ENCODE measurements at regions not wholly inside any gene's neighbourhood (a gene's known extent, or its start where the extent isn't known, plus 50 kb on each side); places are given as distances from the start of the nearest gene placed in this dataset.
"Not testable (repeated sequence)": the region's sequence is repeated elsewhere in the genome, so short reads cannot be mapped to it uniquely, and the experiment has no call there.

GRCh38 chr5:111935835-111936234 lies 178.8 kb upstream of the NREP start:
- DNase-seq: no peak

GRCh38 chr5:111935009-111935408 lies 178.0 kb upstream of the NREP start:
- DNase-seq: no peak

GRCh38 chr5:111934511-111934910 lies 177.5 kb upstream of the NREP start:
- no peak for DNase-seq

GRCh38 chr5:111933086-111933485 lies 176.1 kb upstream of the NREP start:
- no peak for DNase-seq

GRCh38 chr5:111932628-111933027 lies 175.6 kb upstream of the NREP start:
- peak; percentile 66 for DNase-seq

GRCh38 chr5:111932199-111932598 lies 175.2 kb upstream of the NREP start:
- DNase-seq: no peak

- no peak for DNase-seq
These were observed 174.7 kb upstream of the NREP start for GRCh38 chr5:111931655-111932054.

- DNase-seq: no peak
These were observed 174.0 kb upstream of the NREP start for GRCh38 chr5:111930905-111931461.

GRCh38 chr5:111930449-111930848 lies 173.5 kb upstream of the NREP start:
- no peak for DNase-seq

- DNase-seq: no peak
These were observed 172.9 kb upstream of the NREP start for GRCh38 chr5:111929867-111930266.

- DNase-seq: no peak
These were observed 172.3 kb upstream of the NREP start for GRCh38 chr5:111929261-111929660.

- DNase-seq: no peak
These were observed 171.5 kb upstream of the NREP start for GRCh38 chr5:111928511-111928910.

GRCh38 chr5:111927191-111927590 lies 170.2 kb upstream of the NREP start:
- no peak for DNase-seq

GRCh38 chr5:111926026-111926425 lies 169.0 kb upstream of the NREP start:
- no peak for DNase-seq

GRCh38 chr5:111922344-111922743 lies 165.3 kb upstream of the NREP start:
- peak; percentile 71 for DNase-seq

GRCh38 chr5:111921691-111922090 lies 164.7 kb upstream of the NREP start:
- not testable (repeated sequence) for DNase-seq

- DNase-seq: no peak
These were observed 158.1 kb upstream of the NREP start for GRCh38 chr5:111914966-111915636.

GRCh38 chr5:111902436-111902835 lies 145.4 kb upstream of the NREP start:
- DNase-seq: no peak

- DNase-seq: no peak
These were observed 144.3 kb upstream of the NREP start for GRCh38 chr5:111901296-111901695.

GRCh38 chr5:111892949-111893348 lies 136.0 kb upstream of the NREP start:
- no peak for DNase-seq

- no peak for DNase-seq
These were observed 130.7 kb upstream of the NREP start for GRCh38 chr5:111887706-111888105.

GRCh38 chr5:111869681-111870080 lies 112.7 kb upstream of the NREP start:
- DNase-seq: no peak

- DNase-seq: no peak
These were observed 108.4 kb upstream of the NREP start for GRCh38 chr5:111865356-111865755.

GRCh38 chr5:111863801-111864200 lies 106.8 kb upstream of the NREP start:
- DNase-seq: no peak
